Hypothalamus (tissue), 51 donors: ENCODE measurements at regions not wholly inside any gene's neighbourhood (a gene's known extent, or its start where the extent isn't known, plus 50 kb on each side); places are given as distances from the start of the nearest gene placed in this dataset.

ENCODE experiments used
- DNase-seq, 51 donors: peaks; one replicate each; lab custom pipeline; 2025; lab: John Stamatoyannopoulos, UW

DNA sequence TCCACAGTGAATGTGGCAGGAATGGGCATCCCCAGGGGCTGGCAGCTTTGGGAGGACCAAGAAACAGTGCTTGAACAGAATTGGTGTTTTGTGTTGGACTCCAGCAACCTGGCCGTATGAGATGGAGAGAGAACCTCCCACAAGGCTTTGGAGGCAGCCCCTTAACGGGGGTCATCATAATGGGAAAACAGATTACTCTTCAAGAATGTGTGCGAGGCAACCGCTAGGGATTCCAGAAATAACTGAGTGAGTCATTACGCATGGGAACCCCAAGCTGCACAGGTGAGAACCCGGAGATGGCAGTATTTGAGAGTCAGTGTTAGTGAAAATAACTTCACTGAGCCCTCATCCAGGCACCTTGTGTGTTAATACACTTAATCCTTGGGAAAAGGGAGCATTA, 567.8 kb upstream of the TBX3 start:
- DNase-seq: no peak

DNA sequence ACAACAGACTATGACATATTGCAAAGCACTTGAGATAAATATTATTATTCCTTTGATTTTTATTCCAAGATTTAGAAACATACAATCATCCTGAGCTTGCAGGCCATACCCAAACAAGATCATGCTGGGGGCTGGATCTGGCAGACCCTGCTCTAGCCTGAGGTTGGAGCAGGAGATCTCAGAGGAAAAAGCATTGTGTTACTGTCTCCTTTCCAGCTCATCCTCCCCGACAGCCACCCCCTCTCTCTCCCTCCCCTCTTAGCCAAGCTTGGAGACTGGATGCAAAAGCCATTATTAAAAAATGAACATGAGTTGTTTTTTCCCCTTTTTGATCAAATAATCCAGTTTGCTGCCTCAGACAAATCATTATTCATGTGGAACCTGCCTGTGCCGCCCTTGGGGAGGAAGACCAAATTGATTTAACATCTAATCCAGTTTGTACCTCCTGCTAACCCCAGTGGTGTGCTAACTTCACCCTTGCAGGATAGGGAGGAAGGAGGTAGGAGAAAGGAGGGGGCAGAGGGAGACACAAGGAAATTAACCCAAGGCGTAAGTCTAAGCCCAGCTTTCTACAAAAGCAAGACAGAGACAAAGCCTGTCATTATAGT, 565.8 kb upstream of the TBX3 start:
- no peak for DNase-seq

DNA sequence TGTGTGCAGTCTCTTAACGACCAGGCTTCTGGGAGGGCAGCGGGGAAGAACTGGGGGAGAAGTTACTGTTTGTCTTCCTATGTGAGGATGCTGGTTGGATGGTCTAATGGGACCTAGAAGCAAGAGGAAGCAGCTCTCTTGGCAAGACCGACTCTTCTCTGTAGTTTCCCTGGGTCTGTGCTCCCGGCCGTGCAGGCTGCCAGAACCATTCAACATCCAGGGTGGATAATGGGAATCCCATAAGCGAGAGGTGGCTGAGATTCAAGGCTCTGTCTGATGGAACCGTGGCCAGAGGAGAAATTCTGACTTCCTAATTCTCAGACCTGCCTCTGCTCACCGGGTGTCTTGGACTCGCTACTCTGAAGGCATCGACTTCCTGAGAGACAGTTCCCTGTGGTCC, 561.0 kb upstream of the TBX3 start:
- no peak for DNase-seq

DNA sequence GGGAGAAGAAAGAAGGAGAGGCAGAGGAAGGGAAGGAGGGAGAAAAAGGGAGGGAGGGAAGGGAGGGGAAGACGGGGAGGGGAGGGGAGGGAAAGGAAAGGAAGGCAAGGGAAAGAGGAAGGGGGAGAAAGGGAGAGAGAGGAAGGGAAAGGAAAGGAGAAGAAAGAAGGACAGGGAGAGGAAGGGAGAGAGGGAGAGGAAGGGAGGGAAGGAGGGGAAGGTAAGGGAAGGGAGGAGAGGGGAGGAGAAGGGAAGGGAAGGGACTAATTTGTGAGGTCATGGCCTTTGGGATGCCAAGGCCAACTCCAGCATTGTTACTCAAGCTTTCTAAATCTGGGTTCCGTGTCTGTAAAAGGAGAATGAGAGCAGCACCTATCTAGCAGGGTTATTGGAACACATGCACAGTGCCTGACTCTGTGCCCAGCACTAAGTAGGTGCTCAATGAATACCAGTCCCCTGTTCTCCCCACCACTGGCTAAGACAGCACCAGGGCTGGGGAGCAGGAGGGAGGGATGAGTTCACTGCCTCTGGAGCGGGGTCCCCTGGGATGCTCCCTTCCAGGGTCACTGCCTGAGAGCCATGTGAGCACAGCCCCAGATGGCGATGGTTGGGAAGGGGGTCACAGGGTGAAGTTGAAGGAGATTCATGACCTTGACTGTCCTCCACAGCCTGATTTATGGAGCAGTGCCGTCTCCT, 560.1 kb upstream of the TBX3 start:
- DNase-seq: no peak

DNA sequence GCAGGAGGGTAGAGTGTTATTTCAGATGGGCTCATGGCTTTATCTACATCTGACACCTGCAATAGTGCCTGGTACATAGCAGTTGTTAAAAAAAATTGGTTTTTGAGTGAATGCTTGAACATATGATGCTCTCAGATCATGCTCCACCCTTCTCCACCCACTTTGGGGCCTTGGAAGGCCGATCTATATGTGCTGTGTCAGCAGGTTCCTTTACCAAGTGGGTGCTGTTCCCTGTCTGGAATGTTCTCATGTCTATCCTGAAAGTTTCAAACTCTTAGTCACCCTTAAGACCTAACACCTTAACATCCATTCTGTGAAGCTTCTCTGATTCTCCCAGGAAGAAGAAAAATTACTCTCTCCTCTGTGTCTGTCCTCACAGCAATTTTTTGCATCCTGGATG, 556.3 kb upstream of the TBX3 start:
- DNase-seq: no peak

DNA sequence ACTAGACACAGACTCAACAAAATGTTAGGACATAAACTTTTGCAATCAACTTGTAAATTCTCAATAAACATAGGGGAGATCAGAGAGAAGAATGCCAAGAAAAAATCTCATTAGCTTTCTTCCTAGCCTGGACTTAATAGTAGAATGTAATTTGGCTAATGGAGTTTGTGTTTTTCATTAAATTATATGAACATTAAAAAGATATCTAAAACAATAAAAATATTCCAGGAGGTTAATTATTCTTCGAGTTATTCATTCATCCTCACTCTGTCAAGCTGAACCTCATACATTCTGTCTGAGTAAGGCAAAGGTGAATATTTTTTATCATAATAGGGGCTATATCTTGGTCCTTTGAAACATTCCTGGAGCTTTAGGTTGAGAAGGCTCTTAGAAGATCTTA, 551.9 kb upstream of the TBX3 start:
- no peak for DNase-seq

DNA sequence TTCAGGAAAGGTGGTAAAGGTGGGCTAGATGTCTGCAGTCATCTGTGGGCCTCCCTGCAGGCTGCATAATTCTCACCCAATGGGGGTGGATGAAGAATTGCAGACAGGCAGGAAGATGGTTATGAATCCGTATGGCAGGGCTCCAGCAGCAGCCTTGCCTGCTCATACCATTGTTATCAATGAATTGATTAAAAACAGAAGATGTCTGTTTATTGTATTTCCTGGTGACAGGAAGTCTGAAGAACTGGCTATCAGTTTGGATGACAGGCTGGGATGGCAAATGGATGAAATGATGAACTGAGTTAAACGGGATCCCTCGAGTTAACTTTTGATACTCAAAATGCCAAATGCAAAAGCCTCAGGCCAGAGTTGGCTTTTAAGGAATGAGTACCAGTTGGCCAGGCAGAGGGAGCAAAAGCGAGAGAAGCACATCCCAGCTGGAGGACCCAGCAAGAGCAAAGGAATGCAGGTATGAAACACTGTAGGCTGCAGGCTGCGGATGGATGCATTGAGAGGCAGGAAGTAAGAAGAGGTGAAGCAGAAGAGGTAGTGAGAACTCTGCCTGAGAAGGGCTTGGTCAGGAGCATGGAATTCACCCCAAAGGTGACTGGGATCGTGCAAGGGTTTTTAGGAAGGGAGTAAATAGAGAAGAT, 550.0 kb upstream of the TBX3 start:
- DNase-seq: no peak

DNA sequence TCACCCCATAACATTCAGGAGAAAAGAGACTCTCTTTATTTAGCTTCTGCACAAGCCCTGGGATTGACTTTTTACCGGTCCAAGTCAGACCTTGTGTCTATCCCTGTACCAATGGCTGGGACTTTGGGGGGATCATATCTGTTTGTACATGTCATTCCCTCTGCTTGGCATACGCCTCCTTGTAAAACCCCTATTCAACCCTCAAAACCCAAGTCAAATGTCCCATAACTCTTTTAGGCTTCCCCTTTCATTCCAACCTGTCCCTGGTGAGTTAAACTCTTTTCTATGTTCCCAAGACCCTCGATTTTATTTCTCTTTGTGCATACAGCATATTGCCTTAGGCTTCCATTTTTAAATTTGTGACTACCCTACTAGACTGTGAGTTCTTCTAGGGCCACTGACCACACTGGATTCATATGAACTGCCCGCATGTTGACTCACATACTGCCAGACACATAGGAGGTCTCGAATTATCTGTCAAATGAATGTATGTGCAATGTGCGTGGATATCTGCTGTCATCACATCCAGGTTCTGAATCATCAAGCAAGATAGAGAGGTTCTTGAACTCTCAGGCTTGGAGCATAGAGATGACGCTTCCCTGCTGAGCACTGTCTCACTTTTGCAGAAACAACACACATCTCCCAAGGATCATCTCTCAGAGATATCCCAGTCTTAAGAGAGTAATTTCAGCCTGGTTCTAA, 548.6 kb upstream of the TBX3 start:
- DNase-seq: no peak

DNA sequence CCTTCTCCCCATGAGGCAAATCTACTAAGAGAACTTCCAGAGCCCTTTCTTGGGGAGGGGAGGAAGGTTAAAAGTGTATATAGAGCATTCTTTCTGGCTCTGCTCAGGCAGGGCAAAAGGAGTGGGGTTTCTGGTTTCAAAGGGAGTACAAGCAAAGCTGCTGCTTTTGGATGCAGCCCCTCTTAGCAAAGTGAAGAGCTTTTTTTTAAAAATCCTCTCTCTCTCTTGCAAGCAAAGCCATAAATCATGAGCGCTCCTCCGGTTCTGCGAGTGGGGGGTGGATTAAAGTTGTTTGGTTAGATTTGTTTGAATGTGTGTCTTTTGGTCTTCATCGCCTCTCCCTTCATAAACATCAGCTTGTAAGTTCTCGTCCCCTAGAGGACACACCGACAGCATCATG, 546.6 kb upstream of the TBX3 start:
- no peak for DNase-seq

DNA sequence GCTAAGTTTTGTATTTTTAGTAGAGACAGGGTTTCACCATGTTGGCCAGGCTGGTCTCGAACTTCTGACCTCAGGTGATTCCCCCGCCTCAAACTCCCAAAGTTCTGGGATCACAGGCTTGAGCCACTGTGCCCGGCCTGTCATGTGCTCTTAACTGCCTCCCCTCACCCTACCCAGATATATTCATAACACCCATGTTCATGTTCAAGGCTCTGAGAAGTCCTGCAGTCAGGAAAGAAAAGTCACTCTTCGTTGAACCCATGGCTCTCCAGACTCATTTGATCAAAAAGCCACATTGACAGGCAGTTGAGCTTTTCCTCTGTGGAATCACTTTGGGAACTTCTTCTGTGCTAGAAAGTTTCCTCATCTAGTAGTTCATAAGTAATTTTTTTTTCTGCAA, 545.5 kb upstream of the TBX3 start:
- no peak for DNase-seq

DNA sequence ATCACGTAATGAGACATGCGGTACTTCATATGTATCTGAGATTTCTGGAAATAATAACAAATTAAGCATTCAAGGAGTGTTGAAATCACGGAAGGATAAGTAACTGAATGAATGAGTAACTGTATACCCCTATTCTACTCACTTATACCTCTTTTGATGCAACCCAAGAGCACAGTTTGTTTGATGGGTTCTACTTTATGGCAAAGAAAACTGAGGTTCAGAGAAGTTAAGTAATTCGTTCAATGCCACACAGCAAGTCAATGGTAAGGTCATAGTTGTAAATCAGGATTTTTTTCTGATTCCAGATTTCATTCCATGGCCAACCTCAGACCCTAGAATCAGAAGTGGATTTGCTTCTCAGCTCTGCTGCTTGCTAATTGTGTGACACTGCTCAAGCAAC, 544.5 kb upstream of the TBX3 start:
- no peak for DNase-seq

DNA sequence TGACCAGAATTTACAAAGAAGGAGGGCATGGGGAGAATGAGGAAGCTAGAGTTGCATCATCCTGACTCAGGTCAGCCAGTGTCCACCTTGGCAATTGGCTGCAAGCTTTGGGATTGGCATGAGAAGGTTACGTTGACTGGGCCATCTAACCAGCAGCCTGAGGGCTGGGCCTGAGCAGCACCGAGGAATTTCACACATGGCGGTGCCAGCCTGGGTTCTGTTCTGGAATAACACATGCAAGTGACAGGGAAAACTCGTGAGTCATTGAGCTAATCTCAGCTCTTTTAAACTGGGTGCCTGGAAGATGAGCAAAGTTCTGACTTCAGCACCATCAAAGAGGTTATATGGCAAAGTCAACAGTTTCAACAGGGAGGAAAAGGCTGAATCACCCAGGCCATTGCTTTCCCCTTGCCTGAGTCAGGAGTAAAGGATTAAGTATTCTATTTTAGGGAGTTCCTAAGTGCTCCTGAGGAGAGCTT, 543.2 kb upstream of the TBX3 start:
- no peak for DNase-seq

DNA sequence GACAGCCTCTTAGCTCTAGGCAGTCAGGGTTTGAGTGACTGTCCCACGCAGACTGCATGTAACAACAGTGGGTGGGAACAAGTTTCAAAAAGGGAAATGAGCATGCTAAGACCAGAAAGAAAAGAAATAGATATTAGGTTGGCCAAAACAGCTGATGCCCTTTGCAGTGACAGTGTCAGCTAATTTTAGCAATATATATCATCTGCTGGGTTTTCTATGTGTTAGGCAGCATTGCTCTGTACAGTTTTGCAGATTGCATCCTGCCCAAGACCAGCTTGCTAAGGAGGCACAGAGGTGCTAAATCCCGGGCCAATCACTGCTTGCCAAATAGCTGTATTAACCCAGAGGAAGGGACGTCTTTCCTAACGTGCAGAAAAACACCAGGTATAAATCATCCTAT, 541.9 kb upstream of the TBX3 start:
- DNase-seq: no peak

DNA sequence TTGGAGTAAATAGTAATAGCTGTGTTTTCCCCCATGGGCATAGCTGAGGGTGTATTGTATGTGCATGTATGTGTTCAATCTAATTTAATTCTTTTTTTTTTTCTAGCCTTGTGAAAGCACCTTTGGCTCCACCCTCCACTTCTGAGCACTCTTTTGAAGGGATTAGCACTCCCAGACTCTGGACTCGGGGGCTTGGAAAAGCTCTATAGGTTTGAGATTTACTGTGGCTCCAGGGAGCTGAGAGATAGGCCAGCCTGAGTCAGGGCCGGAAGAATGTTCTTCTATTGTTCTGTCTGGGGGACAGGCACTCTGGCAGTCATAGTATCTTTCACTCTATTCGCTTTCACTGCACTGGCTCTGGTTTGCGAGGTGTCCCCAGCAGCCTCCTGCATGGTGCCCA, 540.0 kb upstream of the TBX3 start:
- DNase-seq: no peak

DNA sequence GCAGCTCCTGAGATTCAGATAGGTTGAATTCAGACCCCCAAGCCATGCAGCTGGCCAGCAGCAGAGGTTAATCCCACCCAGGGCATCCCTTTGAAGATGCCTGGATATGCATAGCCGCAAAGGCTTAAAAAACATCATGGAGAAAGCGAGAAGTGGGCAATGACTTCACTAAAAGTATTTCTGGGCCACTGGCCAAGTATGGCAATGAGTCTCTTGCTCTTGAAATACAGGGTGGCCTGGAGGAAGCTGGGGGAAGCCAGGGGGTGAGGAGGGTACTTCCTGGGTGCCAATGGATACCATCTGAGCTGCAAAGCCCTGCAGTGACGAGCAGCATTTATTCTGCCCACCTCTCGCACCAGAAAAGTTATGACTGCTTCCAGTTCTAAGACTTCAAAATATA, 539.3 kb upstream of the TBX3 start:
- no peak for DNase-seq

DNA sequence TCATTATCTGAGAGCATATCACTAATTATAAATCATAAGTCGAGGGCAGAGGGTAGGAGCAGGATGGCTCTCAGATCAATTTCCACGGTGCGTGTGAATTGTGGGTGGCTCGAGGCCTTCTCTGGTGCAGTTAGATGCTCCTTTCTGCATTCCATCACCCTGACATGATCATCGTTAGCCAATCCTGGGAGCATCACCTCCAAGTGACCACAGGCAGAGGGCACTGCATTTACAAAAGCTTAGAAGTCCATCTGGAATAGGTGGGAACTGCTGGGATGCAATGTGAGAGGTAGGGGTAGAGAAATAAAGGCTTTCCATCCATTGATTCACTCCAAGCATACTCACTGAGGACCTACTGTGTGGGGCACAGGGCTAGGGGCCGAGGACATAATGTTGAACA, 538.2 kb upstream of the TBX3 start:
- no peak for DNase-seq

DNA sequence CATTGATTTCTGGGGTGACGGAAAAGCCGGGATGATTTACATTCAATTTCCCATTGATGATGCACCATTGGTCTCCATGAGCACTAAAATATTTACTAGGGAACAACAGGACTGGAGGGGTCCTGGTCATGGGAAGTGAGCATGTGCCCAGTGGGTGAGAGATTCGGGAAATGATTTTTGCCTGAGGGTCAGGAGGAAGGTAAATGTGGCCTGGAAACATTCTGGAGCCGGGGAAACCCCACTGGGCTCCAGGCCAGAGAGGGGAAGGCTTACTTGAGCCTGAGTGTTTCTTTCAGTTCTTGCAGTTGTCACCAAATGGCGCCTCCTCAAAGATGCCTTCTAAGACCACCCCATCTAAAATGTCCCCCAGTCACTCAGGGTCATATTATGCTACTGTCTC, 532.3 kb upstream of the TBX3 start:
- no peak for DNase-seq

DNA sequence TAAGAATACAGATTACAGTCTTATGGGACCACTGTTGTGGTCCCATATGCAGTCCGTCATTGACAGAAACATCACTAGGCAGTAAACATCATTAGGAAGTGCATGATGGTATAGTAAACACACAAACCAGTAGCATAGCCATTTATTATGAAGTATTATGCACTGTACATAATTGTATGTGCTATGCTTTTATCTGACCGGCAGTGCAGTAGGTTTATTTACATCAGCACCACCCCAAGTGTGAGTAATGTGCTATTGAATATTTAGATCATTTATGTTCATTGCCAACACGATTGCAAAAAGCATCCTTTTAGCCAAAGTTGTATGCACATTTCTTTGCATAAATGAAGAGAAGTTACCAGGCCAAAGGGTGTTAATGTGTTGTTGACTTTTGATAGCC, 531.6 kb upstream of the TBX3 start:
- no peak for DNase-seq

DNA sequence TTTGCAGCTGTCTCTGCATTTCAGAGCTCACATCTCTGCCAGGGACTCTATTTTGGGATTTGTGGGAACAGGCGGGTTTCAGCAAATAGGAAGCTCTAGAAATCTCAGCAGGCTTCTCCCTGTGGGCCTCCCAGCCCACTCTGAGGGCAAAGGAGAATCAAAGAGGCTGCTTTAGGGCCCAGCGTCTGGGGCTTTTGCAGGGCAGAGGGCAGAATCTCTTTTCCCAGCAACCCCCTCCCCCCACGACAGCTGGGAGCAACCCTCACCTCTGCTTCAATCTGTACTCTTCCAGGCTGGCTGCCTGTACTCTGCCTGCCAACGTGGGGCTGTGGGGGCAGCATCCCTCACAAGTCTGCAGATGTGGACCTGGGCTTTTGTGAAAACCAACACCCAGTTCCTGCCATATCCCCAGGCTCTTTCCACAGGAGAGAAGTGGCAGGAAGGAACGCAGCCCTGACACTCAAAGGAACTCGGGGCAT, 529.6 kb upstream of the TBX3 start:
- peak in 2 of 51 donors; percentile 3 to 27 for DNase-seq

DNA sequence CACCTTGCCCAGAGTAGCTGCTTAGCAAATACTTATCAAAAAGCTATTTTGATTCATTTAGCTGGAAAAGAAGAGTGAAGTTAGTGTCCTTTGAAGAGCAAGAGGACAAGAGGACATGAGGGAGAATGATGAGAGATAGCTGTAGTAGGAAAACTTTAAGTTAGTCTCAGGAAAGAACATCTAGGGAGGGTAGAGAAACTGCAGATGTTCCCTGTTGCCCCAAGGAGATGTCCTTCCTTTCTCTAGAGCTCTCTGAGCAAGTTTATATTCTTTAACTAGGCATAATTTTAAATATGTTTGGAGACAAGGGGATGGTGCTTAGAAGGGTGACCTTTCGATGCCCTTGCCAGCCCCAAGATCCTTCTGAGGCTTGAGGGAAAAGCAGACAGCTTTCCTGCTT, 529.1 kb upstream of the TBX3 start:
- no peak for DNase-seq

DNA sequence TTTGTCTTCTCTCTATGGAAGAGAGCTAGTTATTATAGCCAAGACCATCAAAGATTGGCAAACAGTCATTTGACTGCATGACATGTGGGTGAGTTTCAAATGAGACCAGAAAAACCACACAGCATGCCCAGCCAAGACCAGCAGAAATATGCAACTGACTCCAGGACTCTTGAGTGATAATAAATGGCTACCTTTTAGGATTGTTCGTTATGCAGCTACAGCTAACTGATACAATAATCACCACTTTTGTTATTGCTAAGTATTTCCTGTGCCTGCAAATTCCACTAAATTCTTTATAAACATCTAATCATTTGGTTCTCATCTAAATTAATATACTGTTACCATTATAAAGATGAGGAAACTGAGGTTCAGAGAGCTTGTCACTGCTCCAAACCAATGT, 528.4 kb upstream of the TBX3 start:
- DNase-seq: no peak
